Cerebellar cortex (tissue), 1 donor: ENCODE measurements at regions not wholly inside any gene's neighbourhood (a gene's known extent, or its start where the extent isn't known, plus 50 kb on each side); places are given as distances from the start of the nearest gene placed in this dataset.
"Not testable (repeated sequence)": the region's sequence is repeated elsewhere in the genome, so short reads cannot be mapped to it uniquely, and the experiment has no call there.

Experiments
- DNase-seq: peaks from one replicate; pipeline ENCODE4 v3.0.0-alpha.2; 2015; ENCODE audit warnings: low spot score

GRCh38 chr7:85324145-85324799, 137.4 kb upstream of the SEMA3D start:
- no peak for DNase-seq

GRCh38 chr7:85322252-85322651, 135.4 kb upstream of the SEMA3D start:
- DNase-seq, result no peak

GRCh38 chr7:85320699-85321476, 134.0 kb upstream of the SEMA3D start:
- DNase-seq, result no peak

GRCh38 chr7:85316489-85316888, 129.6 kb upstream of the SEMA3D start:
- DNase-seq, result no peak

GRCh38 chr7:85310301-85310700, 123.4 kb upstream of the SEMA3D start:
- DNase-seq, result no peak

GRCh38 chr7:85306115-85306514, 119.3 kb upstream of the SEMA3D start:
- no peak for DNase-seq

GRCh38 chr7:85294176-85294575, 107.3 kb upstream of the SEMA3D start:
- no peak for DNase-seq

GRCh38 chr7:85292908-85293576, 106.2 kb upstream of the SEMA3D start:
- DNase-seq, result no peak

- DNase-seq, result no peak
These were observed 103.4 kb upstream of the SEMA3D start for GRCh38 chr7:85290269-85290668.

GRCh38 chr7:85289279-85289678, 102.4 kb upstream of the SEMA3D start:
- DNase-seq, result no peak

- no peak for DNase-seq
These were observed 100.4 kb upstream of the SEMA3D start for GRCh38 chr7:85287106-85287825.

- no peak for DNase-seq
These were observed 99.6 kb upstream of the SEMA3D start for GRCh38 chr7:85286446-85286845.

GRCh38 chr7:85285527-85285926, 98.7 kb upstream of the SEMA3D start:
- no peak for DNase-seq

- DNase-seq, result no peak
These were observed 88.3 kb upstream of the SEMA3D start for GRCh38 chr7:85275204-85275603.

- DNase-seq, result no peak
These were observed 87.6 kb upstream of the SEMA3D start for GRCh38 chr7:85274454-85274853.

GRCh38 chr7:85262891-85263290, 76.0 kb upstream of the SEMA3D start:
- DNase-seq, result no peak

GRCh38 chr7:85261336-85261735, 74.5 kb upstream of the SEMA3D start:
- DNase-seq, result no peak

GRCh38 chr7:85249787-85250186, 62.9 kb upstream of the SEMA3D start:
- DNase-seq, result not testable (repeated sequence)

GRCh38 chr7:85239109-85239508, 52.3 kb upstream of the SEMA3D start:
- DNase-seq, result no peak

GRCh38 chr7:85237721-85238120, 50.9 kb upstream of the SEMA3D start:
- no peak for DNase-seq
